Fibroblast of pulmonary artery (primary cell): ENCODE measurements at regions not wholly inside any gene's neighbourhood (a gene's known extent, or its start where the extent isn't known, plus 50 kb on each side); places are given as distances from the start of the nearest gene placed in this dataset.

Source experiments
- DNase-seq: peaks from one replicate; pipeline ENCODE4 v3.0.0-alpha.2; 2010; ENCODE audit warnings: low read depth
- H3K4me3 ChIP-seq: replicated peaks from 2 replicates; pipeline ENCODE4 v1.5.1; 2011; ENCODE audit warnings: low read depth, mild to moderate bottlenecking, control low read depth, low read length, moderate library complexity
- TF ChIP-seq, protein P1 (sequence below): IDR thresholded peaks from 2 replicates; pipeline ENCODE4 v1.5.1; 2011; ENCODE audit warnings: mild to moderate bottlenecking, control low read depth, low read length, inconsistent platforms; ENCODE audit errors: missing control alignments

DNA sequence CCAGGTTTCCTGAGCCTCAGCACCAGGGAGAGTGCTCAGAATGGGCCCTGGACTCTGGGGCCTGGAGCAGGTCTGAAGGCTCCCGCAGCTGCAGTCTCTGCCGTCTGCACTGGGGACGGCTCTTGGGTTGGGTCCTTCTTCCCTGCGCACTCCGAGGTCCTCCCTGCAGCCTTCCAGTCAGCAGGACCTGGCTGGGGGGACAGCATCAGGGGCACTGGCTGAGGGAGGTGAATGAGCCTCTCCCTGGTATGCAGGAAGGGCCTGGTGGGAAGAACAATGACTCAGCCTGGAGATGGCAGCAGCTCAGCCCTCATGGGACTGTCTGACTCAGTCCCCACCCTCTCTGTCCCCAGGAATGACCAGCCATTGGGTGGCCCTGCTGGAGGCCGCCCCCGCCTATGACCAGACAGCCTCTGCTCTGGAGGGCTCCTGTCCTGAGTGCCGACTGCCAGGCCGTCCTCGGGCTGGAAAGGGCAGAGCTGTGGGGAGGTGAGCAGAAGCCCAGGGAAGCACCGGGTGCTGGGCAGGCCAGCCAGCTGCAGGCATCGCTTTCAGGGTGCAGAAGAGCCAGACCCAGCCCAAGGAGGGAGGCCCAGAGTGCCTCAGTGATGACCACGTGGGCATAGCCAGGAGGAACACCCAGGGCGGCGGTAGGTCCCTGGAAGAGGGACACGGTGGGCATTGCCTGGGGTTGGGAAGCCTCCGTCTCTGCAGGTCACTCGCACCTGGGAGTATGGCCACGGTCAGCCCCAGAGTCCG lies 455.0 kb downstream of the BRD1 start:
- DNase-seq = no peak
- TF ChIP-seq, protein P1, sequence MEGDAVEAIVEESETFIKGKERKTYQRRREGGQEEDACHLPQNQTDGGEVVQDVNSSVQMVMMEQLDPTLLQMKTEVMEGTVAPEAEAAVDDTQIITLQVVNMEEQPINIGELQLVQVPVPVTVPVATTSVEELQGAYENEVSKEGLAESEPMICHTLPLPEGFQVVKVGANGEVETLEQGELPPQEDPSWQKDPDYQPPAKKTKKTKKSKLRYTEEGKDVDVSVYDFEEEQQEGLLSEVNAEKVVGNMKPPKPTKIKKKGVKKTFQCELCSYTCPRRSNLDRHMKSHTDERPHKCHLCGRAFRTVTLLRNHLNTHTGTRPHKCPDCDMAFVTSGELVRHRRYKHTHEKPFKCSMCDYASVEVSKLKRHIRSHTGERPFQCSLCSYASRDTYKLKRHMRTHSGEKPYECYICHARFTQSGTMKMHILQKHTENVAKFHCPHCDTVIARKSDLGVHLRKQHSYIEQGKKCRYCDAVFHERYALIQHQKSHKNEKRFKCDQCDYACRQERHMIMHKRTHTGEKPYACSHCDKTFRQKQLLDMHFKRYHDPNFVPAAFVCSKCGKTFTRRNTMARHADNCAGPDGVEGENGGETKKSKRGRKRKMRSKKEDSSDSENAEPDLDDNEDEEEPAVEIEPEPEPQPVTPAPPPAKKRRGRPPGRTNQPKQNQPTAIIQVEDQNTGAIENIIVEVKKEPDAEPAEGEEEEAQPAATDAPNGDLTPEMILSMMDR = no peak

DNA sequence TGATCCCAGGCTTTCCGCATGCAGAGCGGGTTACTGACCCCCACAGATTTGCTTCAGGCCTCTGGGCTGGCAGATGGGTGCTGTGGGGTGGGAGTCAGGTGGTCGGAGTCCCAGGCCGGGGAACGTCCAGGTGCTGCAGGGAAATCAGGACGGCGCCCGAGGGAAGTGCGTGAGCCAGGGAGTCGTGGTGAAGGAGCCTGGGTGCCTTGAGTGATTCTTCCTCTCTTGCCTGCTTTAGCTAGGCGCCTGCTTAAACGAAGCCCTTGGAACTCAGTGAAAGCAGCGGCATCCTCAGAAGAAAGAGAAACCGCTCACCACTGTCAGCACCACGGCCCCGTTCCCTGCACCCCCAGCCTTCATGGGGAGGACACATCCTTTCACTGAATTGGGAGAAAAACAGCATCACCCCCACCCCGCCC lies 455.6 kb downstream of the BRD1 start:
- no peak for DNase-seq
- H3K4me3 ChIP-seq = no peak overlapping the region
- TF ChIP-seq, protein P1 = no peak

More for the DNA sequence above, 455.0 kb downstream of the BRD1 start:
- no peak overlapping the region for H3K4me3 ChIP-seq

DNA sequence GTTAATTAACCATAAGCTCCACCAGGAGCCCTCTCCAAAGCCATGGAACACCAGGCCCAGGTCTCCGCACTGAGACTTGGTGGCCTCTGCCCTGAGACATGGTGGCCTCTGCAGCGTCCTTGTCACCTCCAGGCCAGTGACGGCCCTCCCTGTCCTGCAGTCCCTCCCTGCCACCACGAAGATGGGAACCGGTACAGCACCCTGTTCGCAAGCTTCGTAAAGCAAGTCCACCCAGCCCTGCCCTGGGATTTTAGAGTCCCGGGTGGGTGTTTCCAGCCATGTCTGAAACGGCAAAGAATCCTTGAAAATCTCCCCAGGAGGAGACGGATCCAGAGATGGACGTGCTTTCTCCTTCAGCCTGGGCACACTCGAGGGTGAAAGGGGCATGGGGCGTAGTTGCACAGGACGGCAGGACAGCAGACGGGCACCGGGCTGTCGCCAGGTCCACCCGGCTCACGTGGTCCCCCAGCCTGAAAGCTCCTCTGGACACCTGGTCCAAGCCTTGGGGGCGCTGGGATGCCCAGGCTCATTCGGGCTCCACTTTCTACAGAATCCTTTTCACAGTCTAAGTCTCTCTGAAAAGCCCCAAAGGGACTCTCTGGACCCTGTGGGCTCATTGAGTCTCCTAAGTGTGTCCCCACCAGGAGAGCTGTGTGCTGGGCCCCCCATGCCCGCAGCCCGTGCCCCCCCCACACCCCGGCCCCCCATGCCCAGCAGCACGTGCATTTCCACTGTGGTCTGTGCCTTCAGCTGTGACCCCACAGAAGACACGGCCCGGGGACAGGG lies 456.2 kb downstream of the BRD1 start:
- no peak for DNase-seq
- TF ChIP-seq, protein P1 = no peak
- H3K4me3 ChIP-seq = no peak overlapping the region

DNA sequence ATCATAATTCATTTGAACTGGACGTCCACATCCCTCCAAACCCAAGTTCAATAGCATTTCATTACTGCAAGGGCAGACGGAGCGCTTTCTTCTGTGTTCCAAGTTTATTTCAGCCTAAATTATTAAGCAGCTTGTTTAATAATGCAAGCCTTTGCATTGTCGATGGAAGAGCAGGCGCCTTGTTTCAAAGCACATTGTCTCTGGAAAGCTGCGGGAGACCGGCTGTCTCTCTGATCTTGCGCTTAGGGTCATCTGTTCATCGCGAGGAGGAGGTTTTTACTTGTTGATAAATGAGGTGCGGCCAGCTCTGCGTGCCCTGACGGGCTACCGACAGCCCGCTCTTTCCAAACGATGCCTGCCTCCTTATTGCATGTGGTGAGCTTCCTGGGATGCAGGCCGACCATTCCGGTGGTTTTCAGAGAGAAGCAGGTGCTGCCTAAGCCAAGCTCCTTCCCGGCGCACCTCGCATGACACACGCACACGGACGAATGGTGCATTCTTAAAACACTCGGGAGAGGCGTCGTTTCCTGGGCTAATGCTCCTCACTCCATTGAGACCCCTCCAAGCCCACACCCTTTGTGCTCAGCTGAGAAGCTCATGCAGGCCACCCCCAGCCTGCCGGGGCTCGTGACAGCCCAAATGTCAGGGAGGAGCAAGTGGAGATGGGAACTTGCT lies 456.9 kb downstream of the BRD1 start:
- TF ChIP-seq, protein P1 = no peak
- no peak overlapping the region for H3K4me3 ChIP-seq
- DNase-seq = no peak

DNA sequence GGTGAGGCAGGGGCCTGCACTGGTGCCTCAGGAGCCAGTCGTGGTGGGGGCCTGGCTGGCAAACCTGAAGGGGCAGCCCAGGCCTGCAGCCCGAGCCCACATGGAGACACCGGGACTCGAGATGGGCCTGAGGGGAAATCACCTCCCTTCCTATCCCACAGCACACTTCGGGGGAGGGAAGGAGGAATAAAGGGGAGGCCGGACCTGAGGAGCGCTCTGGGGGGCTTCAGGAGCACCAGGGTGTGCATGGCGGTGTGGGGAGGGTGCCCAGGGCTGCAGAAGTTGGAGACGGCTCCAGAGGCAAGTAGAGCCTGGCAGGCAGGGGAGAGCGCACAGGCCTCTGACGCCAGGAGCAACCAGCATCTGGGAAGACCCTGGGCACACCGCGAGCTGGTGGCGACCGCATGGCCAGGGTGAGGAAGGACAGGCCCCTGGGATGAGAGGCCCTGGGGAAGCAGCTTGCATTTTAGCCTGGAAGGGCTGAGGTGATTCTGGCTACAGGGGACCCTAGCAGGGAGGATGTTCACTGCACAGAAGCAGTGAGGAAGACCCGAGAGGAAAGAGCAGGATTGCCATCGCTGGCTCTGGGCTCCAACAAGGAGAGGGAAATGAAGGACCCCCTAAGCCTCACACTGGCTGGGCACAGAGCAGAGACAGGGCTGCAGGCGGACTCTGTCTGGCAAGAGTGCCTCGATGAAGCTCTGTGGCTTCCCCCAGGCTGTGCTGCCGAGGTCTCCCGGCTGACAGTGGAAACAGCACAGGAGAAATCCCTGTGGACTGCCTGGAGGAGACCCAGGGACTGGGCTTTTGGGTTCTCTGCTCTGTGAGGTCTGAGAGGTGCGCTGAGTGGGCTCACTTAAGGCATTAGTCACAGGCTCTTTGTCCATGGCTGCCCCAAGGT lies 457.7 kb downstream of the BRD1 start:
- no peak overlapping the region for H3K4me3 ChIP-seq
- no peak for DNase-seq
- TF ChIP-seq, protein P1 = no peak
